GM12891 (cell line): ENCODE measurements at regions not wholly inside any gene's neighbourhood (a gene's known extent, or its start where the extent isn't known, plus 50 kb on each side); places are given as distances from the start of the nearest gene placed in this dataset.
"Not testable (repeated sequence)": the region's sequence is repeated elsewhere in the genome, so short reads cannot be mapped to it uniquely, and the experiment has no call there.

Experiments
- DNase-seq: peaks from one replicate; pipeline ENCODE4 v3.0.0; 2011; ENCODE audit warnings: low spot score; ENCODE audit not compliant: insufficient read length
- FAIRE-seq: peaks from 2 replicates; lab custom pipeline; 2011; peaks lifted over from hg19 to GRCh38; lab: Jason Lieb, UNC
- PAX5 ChIP-seq: IDR thresholded peaks from 2 replicates; pipeline ENCODE4 v1.6.1; 2011; ENCODE audit warnings: low read length, moderate library complexity, mild to moderate bottlenecking; ENCODE audit not compliant: insufficient read depth, severe bottlenecking
- POLR2A ChIP-seq: IDR thresholded peaks from 2 replicates; pipeline ENCODE4 v1.6.1; 2011; ENCODE audit warnings: low read depth, low read length, control low read depth
- POLR2AphosphoS5 ChIP-seq: IDR thresholded peaks from 2 replicates; pipeline ENCODE4 v1.6.1; 2011; ENCODE audit warnings: low read depth, low read length, control low read depth
- POU2F2 ChIP-seq: IDR thresholded peaks from 2 replicates; pipeline ENCODE4 v1.6.1; 2011; ENCODE audit warnings: low read depth, mild to moderate bottlenecking, control low read depth, low read length, moderate library complexity
- SPI1 ChIP-seq: IDR thresholded peaks from 2 replicates; pipeline ENCODE4 v1.6.1; 2011; ENCODE audit warnings: low read depth, low read length, control low read depth
- TAF1 ChIP-seq: IDR thresholded peaks from 2 replicates; pipeline ENCODE4 v1.6.1; 2011; ENCODE audit warnings: low read depth, low read length, control low read depth

DNA sequence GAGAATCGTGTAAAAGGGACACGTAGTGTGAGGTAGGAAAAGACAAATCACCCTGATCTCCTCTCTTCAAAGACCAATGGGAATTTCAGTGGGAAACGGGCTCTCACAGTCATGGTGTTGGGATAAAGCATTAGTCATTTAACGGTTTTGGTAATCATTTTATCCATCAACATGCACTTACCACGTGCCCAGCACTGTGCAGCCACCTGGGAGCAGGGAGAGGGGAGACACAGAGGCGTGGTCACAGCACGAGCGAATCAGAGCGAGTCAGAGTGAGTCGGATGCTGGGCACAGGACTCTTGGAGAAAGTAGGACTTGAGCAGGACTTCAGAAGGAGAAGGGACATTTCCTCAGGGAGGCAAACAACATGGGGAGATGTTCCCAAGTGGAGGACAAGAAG, 130.8 kb downstream of the MINAR1 start:
- TF ChIP-seq PAX5, result no peak
- TF ChIP-seq TAF1, result no peak
- no peak for TF ChIP-seq SPI1
- TF ChIP-seq POLR2AphosphoS5, result no peak
- TF ChIP-seq POU2F2, result no peak
- no peak for TF ChIP-seq POLR2A
- DNase-seq, result no peak
- no peak for FAIRE-seq

DNA sequence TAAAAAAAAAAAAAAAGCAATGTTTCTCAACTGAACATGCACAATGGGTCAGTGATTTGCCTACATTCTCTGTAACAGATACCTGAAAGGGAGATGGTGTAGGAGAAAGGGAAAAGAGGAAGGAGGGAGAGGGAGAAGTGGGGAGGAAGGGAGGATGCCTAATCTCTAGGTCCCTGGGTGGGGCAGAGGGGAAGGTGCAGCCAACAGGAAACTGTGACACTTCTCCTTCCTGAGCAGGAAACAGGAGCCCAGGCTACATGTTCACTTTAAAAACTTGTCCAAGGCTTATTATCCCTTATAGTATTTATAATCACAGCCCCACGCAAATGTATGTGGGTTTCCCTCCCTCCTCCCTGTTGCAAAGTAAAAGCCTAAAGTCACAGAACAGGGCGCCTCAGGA, 137.9 kb downstream of the MINAR1 start:
- TF ChIP-seq SPI1 (no peak), PAX5 (no peak), TAF1 (no peak), POLR2A (no peak), POLR2AphosphoS5 (no peak), POU2F2 (no peak)
- FAIRE-seq, result no peak
- no peak for DNase-seq

DNA sequence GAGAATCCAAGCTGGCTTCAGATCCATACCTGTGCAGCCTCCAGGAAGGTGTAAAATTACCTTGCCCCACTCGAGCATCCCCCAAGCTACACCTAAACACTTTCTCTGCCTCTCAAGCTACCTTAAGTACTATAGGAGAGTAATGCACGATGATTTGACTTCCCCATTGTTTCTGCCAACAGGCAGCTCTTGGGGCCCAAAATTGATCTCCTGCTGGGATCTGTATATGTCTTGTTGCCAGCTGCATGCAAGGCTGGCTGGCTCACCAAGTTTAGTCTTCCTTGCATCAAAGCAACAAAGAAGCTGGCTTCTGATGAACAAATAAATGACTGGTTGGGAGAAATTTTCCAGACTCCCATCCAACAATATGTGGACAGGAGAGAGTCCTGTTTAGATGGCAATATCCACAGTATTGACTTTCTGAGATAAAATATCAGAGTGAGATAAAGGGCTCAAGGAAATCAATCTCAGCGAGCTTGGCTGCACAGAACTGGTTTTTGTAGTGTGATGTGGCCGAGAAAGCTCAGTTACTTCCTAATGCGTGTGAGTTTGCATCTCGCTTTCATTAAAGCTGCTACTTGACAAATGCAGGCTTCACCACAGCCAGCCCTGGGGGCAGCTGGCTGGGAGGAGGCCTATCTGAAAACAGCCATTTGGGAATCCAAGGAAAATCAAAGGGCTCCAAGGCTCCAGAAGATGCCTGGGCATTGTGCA, 140.7 kb downstream of the MINAR1 start:
- DNase-seq, result no peak
- FAIRE-seq, result no peak
- TF ChIP-seq TAF1 (no peak), SPI1 (no peak), POLR2A (no peak), PAX5 (no peak), POLR2AphosphoS5 (no peak), POU2F2 (no peak)

DNA sequence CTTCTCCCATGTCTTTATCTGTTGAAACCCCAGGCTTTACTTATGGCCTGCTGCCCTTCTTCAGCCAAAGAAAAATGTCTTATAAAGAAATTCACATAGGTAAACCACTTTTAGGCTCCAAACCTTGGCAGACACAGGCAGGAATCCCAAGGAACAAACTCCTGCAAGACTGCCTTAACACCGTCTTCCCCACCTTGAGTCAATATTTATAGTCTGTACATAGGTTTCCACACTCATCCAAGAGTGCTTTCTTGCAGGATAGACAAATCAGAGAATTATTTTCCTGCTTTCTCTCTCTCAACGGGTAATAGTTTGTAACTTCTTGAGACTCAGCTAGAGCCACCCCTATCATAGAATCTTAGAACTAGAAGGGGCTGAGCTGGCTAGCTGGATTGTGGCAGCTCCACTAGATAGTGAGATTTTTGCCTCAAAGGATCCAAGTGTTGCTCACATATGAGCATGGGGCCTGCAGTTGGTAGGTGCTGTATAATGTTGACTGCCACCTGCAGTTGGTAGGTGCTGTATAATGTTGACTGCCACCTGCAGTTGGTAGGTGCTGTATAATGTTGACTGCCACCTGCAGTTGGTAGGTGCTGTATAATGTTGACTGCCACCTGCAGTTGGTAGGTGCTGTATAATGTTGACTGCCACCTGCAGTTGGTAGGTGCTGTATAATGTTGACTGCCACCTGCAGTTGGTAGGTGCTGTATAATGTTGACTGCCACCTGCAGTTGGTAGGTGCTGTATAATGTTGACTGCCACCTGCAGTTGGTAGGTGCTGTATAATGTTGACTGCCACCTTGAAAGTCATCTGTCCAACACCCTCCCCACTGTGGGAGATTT, 142.5 kb downstream of the MINAR1 start:
- DNase-seq, FAIRE-seq: not testable (repeated sequence)

DNA sequence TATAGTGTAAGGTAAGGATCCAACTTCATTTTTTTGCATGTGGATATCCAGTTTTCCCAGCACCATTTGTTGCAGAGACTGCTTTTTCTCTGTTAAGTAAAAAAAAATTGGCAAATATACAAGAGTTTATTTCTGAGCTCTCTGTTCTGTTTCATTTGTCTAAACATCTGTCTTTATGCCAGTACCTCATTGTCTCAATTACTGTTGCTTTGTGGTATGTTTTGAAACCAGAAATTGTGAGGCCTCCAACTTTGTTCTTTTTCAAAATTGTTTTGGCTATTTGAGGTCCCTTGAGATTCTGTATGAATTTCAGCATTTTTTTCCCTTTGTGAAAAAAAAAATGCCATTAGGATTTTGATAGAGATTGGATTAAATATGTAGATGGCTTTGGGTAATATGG, 150.5 kb downstream of the MINAR1 start:
- DNase-seq (no peak), FAIRE-seq (no peak)
- TF ChIP-seq POLR2AphosphoS5 (no peak), TAF1 (no peak), PAX5 (no peak), POU2F2 (no peak)

DNA sequence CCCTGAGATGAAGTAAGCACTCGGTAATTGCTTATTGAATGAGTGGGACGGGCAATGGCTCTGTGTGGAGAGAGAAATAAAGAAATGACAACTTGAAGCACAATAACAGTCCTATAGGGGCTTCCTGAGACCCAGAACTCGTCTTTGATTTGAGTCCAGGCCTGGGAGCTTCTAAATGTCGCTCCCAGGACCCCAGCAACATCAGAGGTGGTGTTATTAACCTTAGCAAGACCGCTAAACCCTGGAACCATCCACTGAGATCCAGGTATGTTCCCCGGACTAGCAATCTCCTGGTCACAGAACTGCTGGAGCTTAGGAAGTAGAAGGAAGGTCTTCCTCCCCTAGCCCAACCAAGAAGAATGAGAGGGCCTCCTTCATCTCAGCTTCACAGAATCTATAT, 160.0 kb downstream of the MINAR1 start:
- no peak for FAIRE-seq
- TF ChIP-seq PAX5, result no peak
- TF ChIP-seq SPI1, result no peak
- TF ChIP-seq POLR2AphosphoS5, result no peak
- no peak for TF ChIP-seq POLR2A
- no peak for TF ChIP-seq POU2F2
- TF ChIP-seq TAF1, result no peak

DNA sequence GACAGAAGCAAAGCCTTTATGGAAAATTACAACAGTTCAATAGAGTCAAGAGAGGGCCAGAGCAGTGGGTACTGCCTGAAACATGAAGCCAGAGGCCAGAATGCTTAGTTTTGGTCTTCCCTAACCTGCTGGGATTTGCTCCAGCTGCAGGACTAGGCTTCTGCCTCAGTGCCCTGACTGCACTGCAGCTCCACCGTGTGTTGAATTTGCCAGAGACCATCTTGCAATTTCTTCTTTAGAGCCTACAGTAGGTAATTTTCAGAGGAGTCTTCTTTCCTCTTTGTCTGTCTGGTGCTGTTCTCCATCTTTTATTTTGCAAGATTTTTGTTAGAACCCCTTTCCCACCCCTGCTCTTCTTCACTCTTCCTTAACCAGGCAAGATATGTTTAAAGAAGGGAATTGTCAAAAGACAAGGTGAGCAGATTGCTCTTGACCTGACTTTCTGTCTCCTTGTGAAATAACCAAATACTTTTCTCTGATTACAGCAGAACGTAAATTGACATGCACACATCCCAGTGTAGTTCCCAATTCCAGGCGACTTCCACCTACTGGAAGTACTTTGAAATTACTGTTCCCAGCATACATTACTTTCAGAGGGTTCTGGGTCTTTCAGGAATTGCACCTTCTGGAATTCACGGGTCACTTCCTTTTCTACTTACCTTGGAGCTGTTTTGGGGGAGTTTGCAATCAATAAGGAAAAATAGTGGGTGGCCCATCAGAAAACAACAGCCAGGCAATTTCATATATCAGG, 161.2 kb downstream of the MINAR1 start:
- TF ChIP-seq POU2F2, result no peak
- no peak for TF ChIP-seq POLR2A
- no peak for TF ChIP-seq POLR2AphosphoS5
- no peak for TF ChIP-seq SPI1
- no peak for TF ChIP-seq PAX5
- no peak for TF ChIP-seq TAF1
- no peak for DNase-seq
- FAIRE-seq, result no peak

More for the DNA sequence above, 160.0 kb downstream of the MINAR1 start:
- DNase-seq, result no peak

DNA sequence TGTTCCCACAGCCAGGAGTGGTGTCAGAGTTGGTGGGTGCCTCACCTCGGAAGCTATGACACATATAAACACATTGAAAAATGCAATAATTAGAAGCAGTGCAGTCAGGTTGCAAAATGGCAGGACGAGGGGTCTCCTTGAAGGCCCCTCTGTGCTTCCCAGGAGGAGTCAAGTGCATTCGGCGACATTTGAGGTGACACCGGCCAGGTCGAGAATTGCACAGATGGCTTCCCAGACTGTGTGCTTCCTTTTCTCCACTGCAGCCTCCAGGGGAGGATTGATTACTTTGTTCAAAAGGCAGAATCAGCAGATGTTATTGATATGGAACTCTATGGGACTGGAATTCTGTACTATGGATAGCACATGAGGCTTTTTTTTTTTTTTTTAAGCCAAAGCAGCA, 163.2 kb downstream of the MINAR1 start:
- no peak for FAIRE-seq
- no peak for DNase-seq
- TF ChIP-seq TAF1 (no peak), POLR2A (no peak), PAX5 (no peak), POU2F2 (no peak), POLR2AphosphoS5 (no peak), SPI1 (no peak)

DNA sequence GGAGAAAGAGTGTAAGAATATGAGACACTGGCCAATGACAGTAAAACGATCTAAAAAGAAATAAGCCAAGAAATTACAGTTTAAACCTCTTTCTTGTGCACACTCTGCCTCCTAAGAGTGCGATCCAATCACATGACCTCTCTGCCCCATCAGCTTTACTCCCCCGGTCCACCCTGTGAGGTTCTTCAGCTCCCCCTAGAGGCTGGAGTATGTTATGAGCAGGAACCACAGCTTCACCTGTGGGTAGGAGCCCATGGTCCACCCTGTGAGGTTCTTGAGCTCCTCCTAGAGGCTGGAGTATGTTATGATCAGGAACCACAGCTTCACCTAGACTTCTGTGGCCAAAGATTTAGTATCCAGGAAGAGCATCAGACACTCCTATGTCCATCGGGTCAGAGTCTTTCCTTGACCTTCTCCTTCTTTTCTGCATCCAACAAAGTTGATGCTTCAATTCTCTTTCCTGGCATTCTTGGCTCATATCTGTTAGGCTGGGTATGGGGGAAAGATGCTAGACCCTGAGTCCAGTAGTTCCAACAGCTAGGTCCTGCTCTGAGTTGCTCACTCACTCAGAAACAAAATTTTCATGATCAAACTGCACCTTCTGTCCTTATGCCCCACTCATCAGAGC, 164.0 kb downstream of the MINAR1 start:
- TF ChIP-seq POU2F2, result no peak
- no peak for TF ChIP-seq SPI1
- TF ChIP-seq POLR2A, result no peak
- TF ChIP-seq TAF1, result no peak
- no peak for TF ChIP-seq PAX5
- TF ChIP-seq POLR2AphosphoS5, result no peak
- DNase-seq (peak; percentile 79), FAIRE-seq (peak; percentile 92)
